Neural progenitor cell (in vitro differentiated cells): ENCODE measurements at regions not wholly inside any gene's neighbourhood (a gene's known extent, or its start where the extent isn't known, plus 50 kb on each side); places are given as distances from the start of the nearest gene placed in this dataset.

ENCODE experiments used
- CTCF ChIP-seq: fragments of 200-600 bp; sonication (generic); IDR thresholded peaks from 2 replicates; pipeline ENCODE4 v1.5.1; 2017; ENCODE audit warnings: antibody characterized with exemption, mild to moderate bottlenecking
- EZH2 ChIP-seq: fragments of 200-600 bp; sonication (generic); IDR thresholded peaks from 2 replicates; pipeline ENCODE4 v1.6.1; 2017; ENCODE audit warnings: antibody characterized with exemption, mild to moderate bottlenecking, moderate library complexity
- EZH2phosphoT487 ChIP-seq: fragments of 200-600 bp; sonication (generic); IDR thresholded peaks from 2 replicates; pipeline ENCODE4 v1.6.1; 2017; ENCODE audit warnings: antibody characterized with exemption

GRCh38 chr10:91153508-91153907 is 67.0 kb upstream of the PCGF5 start:
- no peak for TF ChIP-seq CTCF
- no peak for TF ChIP-seq EZH2phosphoT487
- TF ChIP-seq EZH2 = no peak
